OCI-LY3 (cell line): ENCODE measurements at regions not wholly inside any gene's neighbourhood (a gene's known extent, or its start where the extent isn't known, plus 50 kb on each side); places are given as distances from the start of the nearest gene placed in this dataset.

ENCODE experiments used
- H2AFZ ChIP-seq: fragments of 200-600, 300-600 bp; shearing (Covaris generic); 2 replicates; pipeline ENCODE4 v1.6.0; 2014; ENCODE audit warnings: antibody characterized with exemption, low read depth, low read length
- H3K27ac ChIP-seq: fragments of 200-600, 300-600 bp; sonication (generic); 2 replicates; pipeline ENCODE4 v1.5.1; 2014; ENCODE audit warnings: mild to moderate bottlenecking, low read length, moderate library complexity, mixed read lengths
- H3K27me3 ChIP-seq: fragments of 200-600, 300-600 bp; sonication (generic); 2 replicates; pipeline ENCODE4 v1.6.1; 2014; ENCODE audit warnings: low read depth, low read length, mixed read lengths
- H3K36me3 ChIP-seq: fragments of 200-600, 300-600 bp; sonication (generic); replicated peaks from 2 replicates; pipeline ENCODE3; 2014; ENCODE audit warnings: low read depth, low read length, mixed read lengths
- H3K4me1 ChIP-seq: fragments of 300-600, 200-600 bp; sonication (generic); 2 replicates; pipeline ENCODE4 v1.6.1; 2014; ENCODE audit warnings: low read length, mixed read lengths
- H3K4me2 ChIP-seq: fragments of 200-600, 300-600 bp; sonication (generic); 2 replicates; pipeline ENCODE4 v1.6.1; 2014; ENCODE audit warnings: low read length, mixed read lengths
- H3K4me3 ChIP-seq: fragments of 300-600, 200-600 bp; sonication (generic); 2 replicates; pipeline ENCODE4 v1.5.1; 2014; ENCODE audit warnings: antibody characterized with exemption, mild to moderate bottlenecking, low read length, moderate library complexity
- H3K79me2 ChIP-seq: fragments of 300-600, 200-600 bp; shearing (Covaris generic); 2 replicates; pipeline ENCODE4 v1.6.1; 2014; ENCODE audit warnings: mild to moderate bottlenecking, low read length, mixed read lengths
- H3K9ac ChIP-seq: fragments of 300-600, 200-600 bp; shearing (Covaris generic); 2 replicates; pipeline ENCODE4 v1.6.0; 2014; ENCODE audit warnings: mild to moderate bottlenecking, low read length, moderate library complexity
- H3K9me3 ChIP-seq: fragments of 200-600, 300-600 bp; shearing (Covaris generic); 2 replicates; pipeline ENCODE4 v1.6.1; 2014; ENCODE audit warnings: low read length, mixed read lengths; ENCODE audit not compliant: insufficient read depth
- H4K20me1 ChIP-seq: fragments of 200-600, 300-600 bp; sonication (generic); 2 replicates; pipeline ENCODE4 v1.6.1; 2016; ENCODE audit warnings: low read length, mixed read lengths; ENCODE audit not compliant: insufficient read depth
- EZH2phosphoT487 ChIP-seq: fragments of 200-600 bp; shearing (Covaris generic); IDR thresholded peaks from 2 replicates; pipeline ENCODE4 v1.6.1; 2018; ENCODE audit warnings: antibody characterized with exemption, mixed run types, low read depth
- TF ChIP-seq, protein P1 (sequence below): fragments of 200-600, 300-600 bp; sonication (generic); IDR thresholded peaks from 2 replicates; pipeline ENCODE4 v1.5.1; 2014; ENCODE audit warnings: antibody characterized with exemption, low read length, low read depth

DNA sequence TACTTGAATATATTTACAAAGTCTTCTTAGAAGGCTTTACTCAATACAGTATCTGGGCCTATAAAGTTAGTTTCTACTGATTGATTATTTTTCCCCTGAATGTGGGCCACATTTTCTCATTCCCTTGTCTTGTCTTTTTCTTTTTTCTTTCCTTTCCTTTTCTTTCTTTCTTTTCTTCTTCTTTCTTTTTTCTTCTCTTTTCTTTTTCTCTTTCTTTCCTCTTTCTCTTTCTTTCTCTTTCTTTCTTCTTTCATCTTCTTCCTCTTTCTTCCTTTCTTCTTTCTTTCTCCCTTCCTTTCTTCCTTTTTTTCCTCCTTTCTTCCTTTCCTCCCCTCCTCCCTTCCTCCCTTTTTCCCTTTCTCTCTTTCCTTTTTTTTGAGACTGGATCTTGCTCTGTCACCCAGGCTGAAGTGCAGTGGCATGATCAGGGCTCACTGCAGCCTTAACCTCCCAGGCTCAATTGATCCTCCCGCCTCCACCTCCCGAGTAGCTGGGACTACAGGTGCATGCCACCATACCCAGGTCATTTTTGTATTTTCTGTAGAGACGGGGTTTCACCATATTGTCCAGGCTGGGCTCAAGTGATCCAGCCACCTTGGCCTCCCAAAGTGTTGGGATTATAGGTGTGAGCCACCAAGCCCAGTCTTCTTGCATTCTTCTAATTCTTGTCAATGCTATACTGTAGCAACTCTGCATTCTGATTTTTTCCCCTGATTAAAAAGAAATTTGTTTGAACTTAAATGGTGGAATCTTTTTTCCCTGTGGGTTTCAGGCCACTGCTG is 133.1 kb upstream of the FBXO11 start:
- H3K36me3 ChIP-seq: peaks cover 7% of the 10 kb centered on the region
- H3K9ac ChIP-seq: no peak overlapping the region
- no peak overlapping the region for H2AFZ ChIP-seq
- TF ChIP-seq EZH2phosphoT487: no peak
- TF ChIP-seq, protein P1, sequence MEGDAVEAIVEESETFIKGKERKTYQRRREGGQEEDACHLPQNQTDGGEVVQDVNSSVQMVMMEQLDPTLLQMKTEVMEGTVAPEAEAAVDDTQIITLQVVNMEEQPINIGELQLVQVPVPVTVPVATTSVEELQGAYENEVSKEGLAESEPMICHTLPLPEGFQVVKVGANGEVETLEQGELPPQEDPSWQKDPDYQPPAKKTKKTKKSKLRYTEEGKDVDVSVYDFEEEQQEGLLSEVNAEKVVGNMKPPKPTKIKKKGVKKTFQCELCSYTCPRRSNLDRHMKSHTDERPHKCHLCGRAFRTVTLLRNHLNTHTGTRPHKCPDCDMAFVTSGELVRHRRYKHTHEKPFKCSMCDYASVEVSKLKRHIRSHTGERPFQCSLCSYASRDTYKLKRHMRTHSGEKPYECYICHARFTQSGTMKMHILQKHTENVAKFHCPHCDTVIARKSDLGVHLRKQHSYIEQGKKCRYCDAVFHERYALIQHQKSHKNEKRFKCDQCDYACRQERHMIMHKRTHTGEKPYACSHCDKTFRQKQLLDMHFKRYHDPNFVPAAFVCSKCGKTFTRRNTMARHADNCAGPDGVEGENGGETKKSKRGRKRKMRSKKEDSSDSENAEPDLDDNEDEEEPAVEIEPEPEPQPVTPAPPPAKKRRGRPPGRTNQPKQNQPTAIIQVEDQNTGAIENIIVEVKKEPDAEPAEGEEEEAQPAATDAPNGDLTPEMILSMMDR: no peak
- H3K4me3 ChIP-seq: no peak overlapping the region
- H3K9me3 ChIP-seq: peaks cover 7% of the 10 kb centered on the region; the same call in 1 of the 2 replicates
- H4K20me1 ChIP-seq: no peaks in the 10 kb centered on the region
- H3K79me2 ChIP-seq: no peaks in the 10 kb centered on the region
- H3K4me2 ChIP-seq: no peak overlapping the region
- H3K27me3 ChIP-seq: no peaks in the 10 kb centered on the region
- peaks cover 9% of the 10 kb centered on the region for H3K4me1 ChIP-seq
- no peak overlapping the region for H3K27ac ChIP-seq

DNA sequence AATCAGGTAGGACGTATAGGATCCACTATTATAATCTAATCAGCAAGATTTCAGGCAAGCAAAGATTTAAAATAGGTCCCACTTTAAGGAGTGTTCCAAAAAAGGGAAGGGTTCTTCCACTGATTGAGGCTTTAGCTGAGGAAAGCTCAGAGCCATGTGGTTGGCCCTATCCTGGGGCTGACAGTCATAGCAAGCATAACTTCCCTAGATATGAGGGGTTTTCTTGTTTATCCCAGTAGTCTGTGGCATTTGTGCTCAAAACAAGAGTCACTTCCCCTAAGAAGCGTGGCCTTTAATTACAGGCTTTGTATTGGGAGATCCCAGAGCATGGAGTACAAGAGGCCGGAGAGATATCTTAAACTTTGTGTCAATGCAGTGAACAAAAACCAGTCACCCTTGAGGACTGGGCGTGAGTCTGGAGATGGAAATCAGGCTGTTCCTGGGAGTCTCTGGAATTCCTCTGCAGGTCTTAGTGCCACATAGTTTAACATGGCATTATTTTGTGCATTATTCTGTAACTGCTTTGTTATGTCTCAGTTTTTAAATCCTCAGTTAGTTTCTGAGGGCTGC is 136.9 kb upstream of the FBXO11 start:
- H2AFZ ChIP-seq: no peak overlapping the region
- H4K20me1 ChIP-seq: no peaks in the 10 kb centered on the region
- no peaks in the 10 kb centered on the region for H3K9me3 ChIP-seq
- no peak for TF ChIP-seq EZH2phosphoT487
- TF ChIP-seq, protein P1: no peak
- H3K4me1 ChIP-seq: peaks cover 15% of the 10 kb centered on the region
- no peak overlapping the region for H3K27ac ChIP-seq
- H3K4me2 ChIP-seq: no peak overlapping the region
- H3K9ac ChIP-seq: no peak overlapping the region
- H3K36me3 ChIP-seq: no peaks in the 10 kb centered on the region
- H3K27me3 ChIP-seq: no peaks in the 10 kb centered on the region
- no peaks in the 10 kb centered on the region for H3K79me2 ChIP-seq
- no peak overlapping the region for H3K4me3 ChIP-seq

DNA sequence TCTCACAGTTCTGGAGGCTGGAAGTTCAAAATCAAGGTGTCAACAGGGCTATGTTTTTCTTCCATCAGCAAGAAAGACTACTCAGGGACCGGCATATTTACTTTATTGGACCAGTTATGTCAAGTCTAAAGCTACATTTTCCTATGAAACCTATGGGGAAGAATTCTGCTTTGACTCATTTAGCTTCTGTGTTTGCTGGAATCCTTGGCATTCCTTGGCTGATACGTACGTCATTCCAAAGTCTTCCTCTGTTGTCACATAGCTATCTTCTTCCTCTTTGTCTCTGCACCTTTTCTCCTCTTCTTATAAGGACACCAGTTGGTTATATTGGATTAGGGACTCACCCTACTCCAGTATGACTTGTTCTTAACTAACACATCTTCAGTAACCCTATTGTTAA is 137.4 kb upstream of the FBXO11 start:
- H4K20me1 ChIP-seq: no peaks in the 10 kb centered on the region
- no peak overlapping the region for H3K4me2 ChIP-seq
- peaks cover 15% of the 10 kb centered on the region for H3K4me1 ChIP-seq
- no peaks in the 10 kb centered on the region for H3K9me3 ChIP-seq
- H3K9ac ChIP-seq: no peak overlapping the region
- H3K27ac ChIP-seq: no peak overlapping the region
- H2AFZ ChIP-seq: no peak overlapping the region
- no peak overlapping the region for H3K4me3 ChIP-seq
- H3K36me3 ChIP-seq: no peaks in the 10 kb centered on the region
- H3K79me2 ChIP-seq: no peaks in the 10 kb centered on the region
- no peaks in the 10 kb centered on the region for H3K27me3 ChIP-seq
- TF ChIP-seq EZH2phosphoT487: no peak
- TF ChIP-seq, protein P1: no peak

DNA sequence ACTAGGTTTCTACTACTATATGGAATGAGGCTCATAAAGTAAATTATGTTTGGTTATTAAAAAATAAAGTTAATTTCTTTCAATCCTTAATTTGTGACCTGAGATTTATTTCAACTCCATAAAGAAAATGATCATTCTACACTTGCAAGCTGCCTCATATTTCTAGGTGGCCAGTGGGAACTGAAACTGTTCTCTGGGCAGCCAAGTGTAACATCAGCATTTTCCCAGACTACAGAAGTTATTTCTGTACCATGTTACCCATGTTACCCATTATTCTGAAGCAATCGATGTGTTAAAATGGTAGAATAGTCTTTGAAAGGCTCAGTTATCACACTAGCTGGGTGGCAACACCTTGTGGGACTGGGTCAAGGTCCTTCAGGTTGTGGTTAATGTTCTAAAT is 139.3 kb upstream of the FBXO11 start:
- Histone ChIP-seq H2AFZ (no peak overlapping the region), H3K36me3 (no peaks in the 10 kb centered on the region), H3K9ac (no peak overlapping the region), H3K4me1 (peaks cover 15% of the 10 kb centered on the region), H3K27ac (no peak overlapping the region), H3K9me3 (no peaks in the 10 kb centered on the region), H4K20me1 (no peaks in the 10 kb centered on the region), H3K79me2 (no peaks in the 10 kb centered on the region), H3K4me3 (peak overlapping the region; percentile 22; the same call in 1 of the 2 replicates), H3K27me3 (no peaks in the 10 kb centered on the region), H3K4me2 (peak overlapping the region; percentile 60)
- TF ChIP-seq EZH2phosphoT487: no peak
- TF ChIP-seq, protein P1: no peak
